GM12865 (cell line): ENCODE measurements at regions not wholly inside any gene's neighbourhood (a gene's known extent, or its start where the extent isn't known, plus 50 kb on each side); places are given as distances from the start of the nearest gene placed in this dataset.

Experiments used
- DNase-seq: peaks from one replicate; pipeline ENCODE4 v3.0.0; 2010; ENCODE audit warnings: low read depth
- H3K4me3 ChIP-seq: 2 replicates; pipeline ENCODE4 v1.5.1; 2011; ENCODE audit warnings: mild to moderate bottlenecking, low read depth, low read length, control low read depth
- CTCF ChIP-seq: IDR thresholded peaks from 2 replicates; pipeline ENCODE4 v1.5.1; 2011; ENCODE audit warnings: low read length, control low read depth, low read depth, inconsistent platforms; ENCODE audit not compliant: insufficient read depth; ENCODE audit errors: missing control alignments

- H3K4me3 ChIP-seq: no peak overlapping the region
- no peak for DNase-seq
- TF ChIP-seq CTCF: no peak
Measured at GRCh38 chr1:117682372-117682771, 76.5 kb downstream of the TENT5C start.

GRCh38 chr1:117683571-117684285 is 77.9 kb downstream of the TENT5C start:
- no peak for DNase-seq
- no peak overlapping the region for H3K4me3 ChIP-seq
- no peak for TF ChIP-seq CTCF

- peak; percentile 45 for DNase-seq
- TF ChIP-seq CTCF: peak; percentile 24
Measured at GRCh38 chr1:117685936-117686806, 80.3 kb downstream of the TENT5C start.

GRCh38 chr1:117686907-117687306 is 81.1 kb downstream of the TENT5C start:
- DNase-seq: no peak
- no peak for TF ChIP-seq CTCF
- H3K4me3 ChIP-seq: no peak overlapping the region

More at GRCh38 chr1:117685936-117686806, 80.3 kb downstream of the TENT5C start:
- H3K4me3 ChIP-seq: no peak overlapping the region

- H3K4me3 ChIP-seq: no peak overlapping the region
- TF ChIP-seq CTCF: no peak
- DNase-seq: no peak
Measured at GRCh38 chr1:117689997-117690625, 84.3 kb downstream of the TENT5C start.

- TF ChIP-seq CTCF: no peak
- no peak overlapping the region for H3K4me3 ChIP-seq
- DNase-seq: no peak
Measured at GRCh38 chr1:117691942-117692341, 86.1 kb downstream of the TENT5C start.
